Activated CD4-positive, alpha-beta T cell treated with anti-CD3 and anti-CD28 coated beads for 1 hour (primary cell): ENCODE measurements at regions not wholly inside any gene's neighbourhood (a gene's known extent, or its start where the extent isn't known, plus 50 kb on each side); places are given as distances from the start of the nearest gene placed in this dataset.

Experiments
- DNase-seq: peaks from one replicate; pipeline ENCODE4 v3.0.0-alpha.2; 2020

DNA sequence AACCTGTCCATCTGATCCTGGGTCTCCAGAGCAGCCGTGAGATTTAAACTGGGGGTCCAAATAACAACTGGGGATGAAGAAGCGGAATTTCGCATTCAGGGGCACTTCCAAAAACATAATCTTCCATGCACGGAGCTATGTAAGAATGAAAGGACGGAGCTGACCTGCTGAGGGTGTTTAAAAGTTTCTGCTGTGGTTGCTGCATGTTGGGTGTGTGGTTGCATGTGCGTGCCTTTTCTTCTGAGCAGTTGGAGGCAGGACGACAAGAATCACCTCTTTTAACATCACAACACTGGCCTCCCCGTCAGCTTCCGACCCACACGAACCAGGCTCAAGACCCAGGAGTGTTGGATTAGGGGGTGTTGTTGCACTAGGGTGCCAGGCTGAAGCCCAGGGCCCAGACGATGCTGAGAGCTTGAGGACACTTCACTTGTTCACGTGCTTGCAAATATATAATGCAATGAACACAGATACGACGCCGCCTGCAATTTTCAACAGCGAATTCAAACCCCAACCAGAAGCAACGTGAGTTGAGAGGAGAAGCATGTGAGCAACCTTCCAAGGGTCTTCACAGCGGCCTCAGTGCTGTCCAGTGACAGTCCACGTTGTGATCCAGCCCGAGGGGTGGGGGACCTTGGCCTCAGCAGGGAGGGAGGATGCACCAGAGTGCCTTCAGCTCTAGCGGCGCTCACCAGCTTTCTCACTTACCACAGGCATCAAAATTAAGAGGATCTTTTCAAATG, 76.0 kb upstream of the SALL3 start:
- DNase-seq = no peak

DNA sequence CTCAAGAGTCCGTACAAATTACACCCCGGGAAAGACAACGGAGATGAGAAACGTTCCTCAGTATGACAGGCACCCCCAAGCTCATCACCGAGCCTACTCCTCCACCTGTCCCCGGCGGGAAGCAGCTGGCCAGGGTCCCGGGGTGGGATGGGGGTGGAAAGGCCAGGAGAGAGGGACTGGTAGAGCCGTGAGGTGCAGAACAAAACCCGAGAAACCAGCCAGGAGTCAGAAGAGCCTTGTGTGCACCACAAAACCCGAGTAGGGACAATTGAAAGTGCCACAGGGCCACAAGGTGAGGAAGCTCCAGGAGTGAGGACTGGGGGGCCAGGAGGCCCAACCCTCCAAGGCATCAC, 75.5 kb upstream of the SALL3 start:
- DNase-seq = no peak

- DNase-seq = no peak
Observed at GRCh38 chr18:78905334-78905733, 74.3 kb upstream of the SALL3 start.

DNA sequence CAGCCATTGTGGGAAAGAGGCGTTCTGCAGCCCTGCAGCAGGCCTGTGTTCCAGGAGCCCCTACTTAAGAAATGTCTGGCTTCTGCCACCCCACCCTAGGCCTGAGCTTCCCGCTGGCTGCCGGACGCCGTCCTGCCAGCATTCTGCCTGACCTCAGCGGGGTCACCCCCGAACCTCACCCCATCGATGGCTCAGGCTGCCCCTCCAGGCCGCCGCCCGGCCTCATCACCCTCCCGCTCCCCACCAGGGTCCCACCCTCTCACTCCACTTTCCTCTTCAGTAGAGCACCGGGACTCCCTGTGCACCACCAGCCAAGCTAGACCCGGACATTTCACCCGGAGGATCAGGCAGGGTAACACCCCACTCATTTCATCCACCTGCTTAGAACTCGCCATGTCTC, 73.6 kb upstream of the SALL3 start:
- DNase-seq = no peak

DNA sequence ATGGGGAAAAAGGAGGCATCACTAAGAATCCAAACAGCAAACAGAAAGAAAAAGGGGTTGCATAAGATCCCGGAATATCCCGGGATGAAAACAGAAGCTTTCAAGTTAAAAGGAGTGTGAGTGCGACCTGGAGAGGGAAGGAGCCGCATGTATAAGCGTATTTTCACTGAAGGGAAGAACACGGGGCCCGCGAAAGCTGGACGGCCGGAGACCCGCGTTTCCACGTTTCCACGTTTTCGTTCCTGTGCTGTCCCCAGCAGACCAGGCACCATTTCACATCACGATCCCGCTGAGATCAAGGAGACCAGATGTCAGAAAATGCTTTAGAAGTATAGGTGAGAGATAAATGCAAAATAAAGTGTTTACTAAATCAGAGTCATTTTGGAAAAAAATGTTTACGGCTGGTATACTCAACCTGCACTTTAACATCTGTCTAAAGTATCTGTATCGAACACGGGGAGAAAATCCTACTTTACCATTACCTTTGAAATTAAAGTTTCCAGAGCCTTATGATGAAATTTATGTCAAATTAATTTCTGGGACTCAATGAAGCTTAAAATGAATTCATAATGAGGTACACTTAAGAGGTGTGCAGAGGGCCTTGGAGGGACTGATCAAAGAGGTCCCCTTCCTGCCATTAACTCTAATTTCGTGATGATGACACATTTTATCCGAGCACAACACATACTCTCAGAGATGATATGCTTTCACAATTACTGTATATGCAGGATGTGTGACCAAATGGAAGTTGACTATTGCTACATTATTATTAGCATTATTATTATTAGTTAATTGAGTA, 71.0 kb upstream of the SALL3 start:
- DNase-seq = no peak

- no peak for DNase-seq
Observed at GRCh38 chr18:78911751-78912283, 67.8 kb upstream of the SALL3 start.

- DNase-seq = no peak
Observed at GRCh38 chr18:78912336-78912735, 67.3 kb upstream of the SALL3 start.

DNA sequence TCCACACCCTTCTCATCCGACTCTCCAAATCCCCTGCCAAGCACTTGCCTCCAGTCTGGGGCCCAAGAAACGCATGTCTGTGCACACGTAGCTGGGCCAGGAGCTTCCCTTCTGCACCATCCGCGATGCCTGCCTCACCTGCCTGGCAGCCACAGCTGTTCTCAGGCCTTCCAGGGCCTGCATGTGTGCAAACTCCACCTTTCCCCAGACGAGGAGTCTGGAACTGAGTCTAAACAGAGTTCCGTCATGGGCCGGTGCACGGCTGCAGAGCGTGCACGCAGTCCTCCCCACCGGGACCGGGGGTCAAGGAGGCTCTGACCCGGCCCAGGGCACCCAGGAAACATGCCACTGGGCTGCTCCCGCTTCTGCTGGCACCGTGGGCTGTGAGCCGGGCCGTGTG, 66.8 kb upstream of the SALL3 start:
- no peak for DNase-seq

GRCh38 chr18:78913395-78913794, 66.2 kb upstream of the SALL3 start:
- no peak for DNase-seq

DNA sequence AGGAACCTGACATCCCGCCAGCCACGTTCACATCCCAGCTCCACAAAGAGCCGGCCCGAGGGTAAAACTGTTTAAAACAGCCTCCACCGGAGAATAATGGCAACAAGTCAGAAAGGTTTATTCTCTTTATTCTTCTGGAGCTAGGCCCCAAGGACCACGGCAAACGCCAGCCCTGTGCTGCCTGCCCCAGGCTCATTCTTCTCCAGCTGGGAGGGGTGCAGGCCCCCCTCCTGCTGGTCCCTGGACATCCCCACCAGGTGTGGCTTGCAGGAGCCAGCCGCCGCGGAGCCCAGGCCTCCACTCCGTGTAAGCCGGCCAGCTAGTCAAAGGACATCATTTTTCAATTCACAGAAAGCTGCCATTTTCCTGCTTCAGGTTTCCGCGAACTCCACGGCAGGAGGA, 65.8 kb upstream of the SALL3 start:
- no peak for DNase-seq

DNA sequence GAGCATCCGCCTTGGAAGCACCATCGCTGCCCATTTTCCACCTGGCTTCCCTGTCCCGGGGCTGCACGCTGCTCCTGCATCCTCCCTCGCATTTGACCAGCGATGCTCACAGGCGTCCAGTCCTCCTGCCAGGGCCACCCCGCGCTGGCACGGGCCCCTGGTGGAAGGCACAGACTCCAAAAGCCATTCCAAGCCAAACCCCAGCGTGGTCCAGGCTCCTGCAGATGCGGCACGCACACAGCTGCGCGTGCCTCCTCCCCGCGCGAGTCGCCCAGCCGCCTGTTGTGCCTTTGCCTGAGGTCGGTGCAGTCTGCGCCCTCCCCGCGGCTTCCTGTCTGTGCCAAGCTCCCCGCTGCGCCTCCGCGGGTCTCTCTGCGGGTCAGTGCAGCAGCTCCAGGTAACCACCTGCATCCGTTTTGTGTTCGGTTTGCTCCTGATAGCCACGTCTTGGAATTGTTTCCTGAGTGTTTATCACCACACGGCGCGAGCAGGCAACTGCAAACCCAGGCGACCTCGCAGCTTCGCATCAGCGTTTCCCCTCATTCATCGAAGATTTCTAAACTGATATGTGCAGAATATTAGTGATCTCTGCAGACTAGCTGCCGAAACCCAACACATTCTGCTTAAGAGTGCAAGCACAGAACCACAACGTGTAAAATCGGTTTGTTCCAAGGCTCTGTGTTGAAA, 65.2 kb upstream of the SALL3 start:
- no peak for DNase-seq

DNA sequence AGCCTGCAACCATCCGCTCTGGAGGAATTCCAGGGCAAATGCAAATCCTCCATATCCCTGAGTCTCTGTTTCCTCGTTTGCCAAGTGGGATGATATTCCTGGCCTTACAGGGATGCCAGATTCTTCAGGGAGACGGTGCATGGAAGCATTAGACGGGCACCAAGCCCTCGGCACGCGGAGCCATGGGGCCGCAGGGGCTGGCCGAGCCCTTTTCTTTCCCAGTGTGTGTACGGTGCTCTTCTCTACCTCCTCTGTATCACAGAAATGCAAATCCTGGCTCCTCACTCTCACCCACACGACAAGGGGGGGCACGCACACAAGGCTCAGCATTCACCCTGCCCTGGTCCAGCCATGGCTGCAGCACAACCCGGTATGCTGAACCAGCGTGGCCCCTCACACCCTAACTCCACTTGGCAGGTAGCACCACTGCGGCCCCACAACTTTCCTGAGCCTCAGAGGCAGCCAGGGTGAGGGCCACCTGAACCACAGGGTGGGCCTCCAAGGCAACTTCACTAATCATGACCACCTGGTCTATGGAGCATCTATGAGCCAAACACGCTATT, 64.1 kb upstream of the SALL3 start:
- DNase-seq = no peak

GRCh38 chr18:78918707-78919106, 60.9 kb upstream of the SALL3 start:
- DNase-seq = no peak

DNA sequence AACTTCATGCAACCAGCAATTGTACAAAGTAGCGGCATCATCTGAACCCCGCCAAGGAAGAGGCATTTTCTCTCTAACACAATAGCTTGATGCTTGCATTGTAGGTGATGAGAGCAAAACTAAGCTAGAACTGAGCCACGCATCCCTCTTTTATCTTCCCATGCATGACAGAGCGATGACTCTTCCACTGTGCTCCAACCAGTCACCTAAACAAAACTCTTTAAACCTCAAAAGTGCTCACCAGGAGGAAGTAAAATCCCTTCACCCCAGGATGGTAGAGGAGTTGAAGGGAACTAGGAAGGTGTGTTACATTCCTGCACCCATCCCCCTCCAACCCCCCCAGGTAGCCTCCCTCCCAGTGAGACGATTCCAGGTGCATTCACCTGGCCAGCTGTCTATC, 59.7 kb upstream of the SALL3 start:
- no peak for DNase-seq

DNA sequence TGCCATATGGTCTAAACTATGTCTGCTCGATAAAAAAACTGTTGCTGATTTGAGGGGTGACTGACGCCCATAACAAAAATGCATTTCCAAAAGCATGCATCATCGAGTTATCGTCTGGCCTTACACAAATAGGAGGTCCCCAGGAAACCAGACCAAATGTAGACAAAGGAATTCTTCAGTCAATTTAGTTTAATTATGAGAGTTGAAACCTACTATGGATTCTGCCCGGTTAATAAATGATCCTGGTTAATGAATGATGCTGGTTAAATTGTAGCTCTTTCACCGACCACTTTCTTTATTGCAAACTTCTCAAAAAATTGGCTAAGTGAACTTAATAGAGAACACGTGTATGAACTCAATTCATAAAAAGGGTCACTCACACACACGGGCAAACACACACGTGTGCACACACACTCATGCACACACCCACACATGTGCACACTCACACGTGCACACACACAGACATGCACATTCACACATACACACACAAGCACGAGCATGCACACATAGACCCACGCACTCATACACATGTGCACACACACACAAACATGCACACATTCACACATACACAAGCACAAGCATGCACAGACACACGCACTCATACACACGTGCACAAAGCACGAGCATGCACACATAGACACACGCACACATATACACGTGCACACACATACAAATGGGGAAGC, 59.0 kb upstream of the SALL3 start:
- DNase-seq = no peak

- DNase-seq = no peak
Observed at GRCh38 chr18:78922856-78923255, 56.8 kb upstream of the SALL3 start.

- DNase-seq = no peak
Observed at GRCh38 chr18:78924301-78924700, 55.3 kb upstream of the SALL3 start.

- no peak for DNase-seq
Observed at GRCh38 chr18:78924786-78925540, 54.7 kb upstream of the SALL3 start.

DNA sequence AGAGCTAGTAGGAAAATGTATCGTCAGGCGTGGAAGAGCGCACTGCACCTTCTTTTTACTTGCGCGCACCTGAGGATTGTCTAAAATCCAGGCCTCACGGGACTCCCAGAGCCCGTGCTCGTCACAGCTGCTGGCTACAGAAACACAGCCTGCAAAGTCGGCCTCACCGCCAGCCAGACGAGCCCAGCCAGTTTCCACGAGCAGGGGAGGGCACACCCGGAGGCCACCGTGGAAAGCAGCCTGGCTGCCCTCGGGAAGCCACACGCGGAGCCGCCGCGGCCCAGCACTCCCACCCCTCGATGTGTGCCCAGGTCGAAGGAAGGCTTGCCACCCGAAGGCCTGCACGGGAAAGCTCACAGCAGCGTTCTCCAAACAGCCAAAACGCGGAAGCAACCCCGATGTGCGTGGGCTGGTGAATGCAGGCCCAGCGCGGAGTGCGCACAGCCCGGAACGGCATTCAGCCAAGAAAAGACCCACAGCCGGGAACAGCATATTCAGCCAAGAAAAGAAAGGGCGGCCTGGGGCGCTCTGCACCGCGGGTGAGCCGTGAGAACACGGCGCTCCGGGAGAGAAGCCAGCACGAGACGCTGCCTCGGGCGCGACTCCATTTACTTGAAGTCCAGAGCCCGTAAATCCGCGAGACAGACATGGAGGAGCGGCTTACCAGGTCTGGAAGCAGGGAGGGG, 53.9 kb upstream of the SALL3 start:
- no peak for DNase-seq

- DNase-seq = no peak
Observed at GRCh38 chr18:78926243-78926615, 53.4 kb upstream of the SALL3 start.

DNA sequence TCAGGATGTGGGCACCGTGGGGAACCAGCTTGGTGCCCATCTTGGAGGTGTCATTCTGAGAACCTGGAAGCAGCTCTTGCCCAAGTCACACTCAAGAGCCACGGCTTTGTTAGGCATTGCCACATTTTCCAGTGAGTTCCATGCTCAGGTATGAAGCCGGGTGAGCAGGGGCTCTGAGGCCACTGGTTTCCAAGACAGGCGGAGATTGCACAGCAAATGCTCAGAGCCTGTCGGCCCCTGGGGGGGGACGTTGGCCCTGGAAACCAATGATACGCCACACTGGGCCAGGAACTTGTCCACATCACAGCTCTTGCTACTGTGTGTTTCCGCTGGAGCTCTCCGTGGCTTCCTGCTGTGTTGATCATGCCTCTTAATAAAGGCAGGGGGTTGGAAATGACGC, 52.5 kb upstream of the SALL3 start:
- DNase-seq = no peak

DNA sequence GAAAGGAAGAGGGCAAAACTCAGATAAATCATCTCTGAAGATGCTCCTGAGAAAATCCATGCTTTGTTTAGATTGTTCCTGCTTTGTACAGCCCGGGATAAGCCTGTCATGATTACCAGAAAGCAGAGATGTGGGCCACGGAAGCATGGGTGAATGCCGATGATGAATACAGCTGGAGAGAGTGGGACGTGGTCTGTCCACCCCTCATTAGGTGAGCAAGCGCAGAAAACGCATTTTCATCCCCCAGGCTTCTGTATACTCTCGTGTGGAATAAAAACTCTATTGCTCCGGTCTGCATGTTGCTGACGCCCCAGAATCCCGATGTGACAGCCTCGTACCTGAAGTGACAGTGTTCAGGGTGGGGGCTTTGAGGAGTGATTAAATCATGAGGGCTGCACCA, 52.0 kb upstream of the SALL3 start:
- no peak for DNase-seq
